ENCODE measurements at regions not wholly inside any gene's neighbourhood (a gene's known extent, or its start where the extent isn't known, plus 50 kb on each side); places are given as distances from the start of the nearest gene placed in this dataset.

DNA sequence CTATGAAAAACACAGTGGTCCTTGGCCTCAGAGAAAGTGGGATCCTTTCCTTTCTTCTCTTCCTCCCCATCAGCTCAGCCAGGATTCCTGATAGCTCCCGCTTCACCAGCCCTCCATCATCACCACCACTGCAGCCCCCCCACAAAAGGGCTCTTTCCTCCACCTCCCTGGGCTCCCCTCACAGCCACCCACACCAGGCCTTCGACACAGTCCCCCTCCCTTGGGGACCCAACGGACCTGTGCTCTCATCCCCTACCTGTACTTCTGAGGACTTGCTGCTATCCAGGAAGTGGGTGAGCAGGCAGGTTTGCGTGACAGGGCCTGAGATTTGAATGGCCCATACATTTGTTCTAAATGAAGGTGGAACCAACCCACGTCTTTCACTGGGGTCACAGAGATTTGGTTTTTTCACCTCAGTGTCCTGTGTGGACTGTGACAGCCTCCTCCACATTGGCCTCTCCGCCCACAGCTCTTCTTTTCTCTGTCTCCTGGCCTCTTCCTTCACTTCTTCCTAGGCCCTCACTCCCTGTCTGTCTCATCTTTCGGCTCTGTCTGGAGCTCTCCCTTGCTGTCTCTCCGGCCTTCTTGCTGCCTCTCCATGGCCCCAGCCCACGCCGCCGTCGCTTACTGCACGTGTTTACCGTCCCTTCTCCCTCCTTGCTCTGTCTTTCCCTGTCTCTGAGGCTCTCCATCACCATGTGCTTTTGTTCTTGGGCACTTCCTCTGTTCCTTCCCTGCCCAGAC lies 238.6 kb downstream of the FOXD2 start:
- no peak for DNase-seq (ENCODE audit: low read depth, low spot score)
- Histone ChIP-seq H3K9me3 (ENCODE audit: control insufficient read depth, insufficient read depth, low read length) (no peaks in the 10 kb centered on the region), H3K4me3 (ENCODE audit: low read depth, low read length) (no peak overlapping the region), H3K27ac (ENCODE audit: low read depth, low read length) (no peak overlapping the region), H3K27me3 (ENCODE audit: control insufficient read depth, insufficient read depth, low read length) (no peaks in the 10 kb centered on the region)
- ChIA-PET POLR2A (no interaction called here), CTCF (interaction anchor here (0.6 to 1.2 kb wide), 3 partner anchors 156 to 239 kb away, joined by 3 to 6 read pairs (median 4); partner anchors contain the start of gene FOXD2)
- TF ChIP-seq, protein P1, sequence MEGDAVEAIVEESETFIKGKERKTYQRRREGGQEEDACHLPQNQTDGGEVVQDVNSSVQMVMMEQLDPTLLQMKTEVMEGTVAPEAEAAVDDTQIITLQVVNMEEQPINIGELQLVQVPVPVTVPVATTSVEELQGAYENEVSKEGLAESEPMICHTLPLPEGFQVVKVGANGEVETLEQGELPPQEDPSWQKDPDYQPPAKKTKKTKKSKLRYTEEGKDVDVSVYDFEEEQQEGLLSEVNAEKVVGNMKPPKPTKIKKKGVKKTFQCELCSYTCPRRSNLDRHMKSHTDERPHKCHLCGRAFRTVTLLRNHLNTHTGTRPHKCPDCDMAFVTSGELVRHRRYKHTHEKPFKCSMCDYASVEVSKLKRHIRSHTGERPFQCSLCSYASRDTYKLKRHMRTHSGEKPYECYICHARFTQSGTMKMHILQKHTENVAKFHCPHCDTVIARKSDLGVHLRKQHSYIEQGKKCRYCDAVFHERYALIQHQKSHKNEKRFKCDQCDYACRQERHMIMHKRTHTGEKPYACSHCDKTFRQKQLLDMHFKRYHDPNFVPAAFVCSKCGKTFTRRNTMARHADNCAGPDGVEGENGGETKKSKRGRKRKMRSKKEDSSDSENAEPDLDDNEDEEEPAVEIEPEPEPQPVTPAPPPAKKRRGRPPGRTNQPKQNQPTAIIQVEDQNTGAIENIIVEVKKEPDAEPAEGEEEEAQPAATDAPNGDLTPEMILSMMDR (IDR thresholded peaks at IDR 0.05; ENCODE audit: low read depth, low read length), result no peak

DNA sequence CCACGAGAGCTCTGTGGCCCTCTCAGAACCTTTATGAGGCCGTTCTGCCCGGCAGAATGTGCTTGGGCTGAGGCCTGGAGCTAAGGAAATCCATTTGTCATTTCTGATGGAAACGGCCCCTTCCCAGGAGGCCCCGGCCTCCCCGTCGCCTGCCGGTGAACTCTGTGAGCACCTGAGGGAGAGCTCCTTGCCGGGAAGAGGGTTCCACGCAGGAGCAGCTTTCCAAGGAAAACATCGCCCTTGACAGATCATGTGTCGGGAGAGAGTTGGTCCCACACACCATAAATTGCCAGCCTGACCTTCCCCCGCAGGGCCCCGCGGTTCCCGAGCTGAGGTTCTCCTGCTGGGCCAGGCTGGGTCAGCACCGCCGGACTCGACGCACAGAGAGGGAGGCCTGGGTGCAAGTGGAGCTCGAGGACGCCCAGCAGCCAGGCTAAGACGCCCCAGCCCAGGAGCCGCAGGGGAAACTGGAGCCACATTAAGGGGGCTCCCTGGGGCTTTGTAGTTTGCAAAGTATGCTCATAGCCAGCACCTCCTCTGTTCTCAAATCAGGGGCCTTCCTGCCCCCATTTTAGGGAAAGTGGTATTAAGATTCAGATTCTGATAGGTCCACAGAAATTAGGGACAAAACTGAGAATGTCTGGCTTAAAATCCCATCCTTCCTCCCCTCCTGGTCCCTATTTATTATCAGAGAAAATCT lies 239.5 kb downstream of the FOXD2 start:
- Histone ChIP-seq H3K27me3 (ENCODE audit: control insufficient read depth, insufficient read depth, low read length) (no peaks in the 10 kb centered on the region), H3K9me3 (ENCODE audit: control insufficient read depth, insufficient read depth, low read length) (no peaks in the 10 kb centered on the region), H3K27ac (ENCODE audit: low read depth, low read length) (no peak overlapping the region), H3K4me3 (ENCODE audit: low read depth, low read length) (no peak overlapping the region)
- POLR2A ChIA-PET, result no interaction called here
- no peak for DNase-seq (ENCODE audit: low read depth, low spot score)
- TF ChIP-seq, protein P1 (IDR thresholded peaks at IDR 0.05; ENCODE audit: low read depth, low read length), result no peak
- CTCF ChIA-PET, result interaction anchor here (1.2 kb wide), 1 partner anchor 240 kb away, joined by 6 read pairs; the partner anchor contains the start of gene FOXD2

DNA sequence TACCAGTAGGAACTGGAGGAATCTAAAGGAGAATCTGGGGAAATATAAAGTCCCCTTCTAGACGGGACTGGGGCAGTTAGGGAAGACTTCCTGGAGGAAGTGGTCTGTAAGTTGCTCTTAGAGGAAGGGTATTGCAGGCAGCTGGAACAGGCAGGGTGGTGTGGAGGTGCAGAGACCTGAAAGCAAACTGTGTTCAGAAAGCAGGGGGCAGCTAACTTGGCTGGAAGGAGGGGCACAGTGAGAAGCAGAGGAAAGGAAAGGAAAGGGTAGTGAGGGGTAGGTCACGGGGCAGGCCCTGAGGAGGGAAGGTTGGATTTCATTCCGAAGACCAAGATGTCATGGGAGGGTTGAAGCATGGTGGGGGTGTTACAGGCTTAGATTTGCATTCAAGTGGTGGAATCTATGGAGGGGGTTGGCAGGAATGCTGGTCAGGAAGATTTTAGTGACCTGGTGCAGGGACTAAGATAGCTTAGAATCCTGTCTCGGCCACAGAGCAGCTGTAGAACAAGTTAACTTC lies 240.7 kb downstream of the FOXD2 start:
- CTCF ChIA-PET, result no interaction called here
- TF ChIP-seq, protein P1 (IDR thresholded peaks at IDR 0.05; ENCODE audit: low read depth, low read length), result no peak

DNA sequence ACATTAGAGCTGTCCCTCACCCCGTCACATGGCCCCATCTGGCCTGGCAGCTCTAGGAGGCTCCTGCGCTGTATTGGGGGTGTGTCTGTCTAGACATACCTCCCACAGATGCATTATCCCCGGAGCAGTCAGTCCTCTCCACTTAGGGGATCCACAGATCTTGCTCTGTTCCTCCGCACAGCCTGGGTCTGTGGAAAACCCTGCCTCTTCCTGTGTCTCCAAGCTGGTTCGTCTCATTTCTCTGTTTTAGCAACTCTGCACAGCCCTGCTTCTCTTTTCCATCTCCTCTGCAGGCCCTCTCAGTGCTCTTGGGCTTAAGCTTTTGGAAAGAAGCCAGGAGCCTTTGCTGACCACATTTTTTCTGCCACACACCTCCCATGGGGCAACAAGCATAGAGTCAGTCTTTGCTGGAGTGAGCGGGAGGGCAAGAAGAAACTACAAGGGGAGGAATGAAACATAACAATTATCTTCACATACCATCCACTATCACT lies 241.5 kb downstream of the FOXD2 start:
- POLR2A ChIA-PET, result no interaction called here
- CTCF ChIA-PET, result no interaction called here

More for the DNA sequence above, 240.7 kb downstream of the FOXD2 start:
- no peak for DNase-seq (ENCODE audit: low read depth, low spot score)
- no peaks in the 10 kb centered on the region for H3K27me3 ChIP-seq (ENCODE audit: control insufficient read depth, insufficient read depth, low read length)
- POLR2A ChIA-PET, result no interaction called here
- H3K27ac ChIP-seq (ENCODE audit: low read depth, low read length), result no peak overlapping the region
- H3K4me3 ChIP-seq (ENCODE audit: low read depth, low read length), result no peak overlapping the region
- no peaks in the 10 kb centered on the region for H3K9me3 ChIP-seq (ENCODE audit: control insufficient read depth, insufficient read depth, low read length)

More for the DNA sequence above, 241.5 kb downstream of the FOXD2 start:
- TF ChIP-seq, protein P1 (IDR thresholded peaks at IDR 0.05; ENCODE audit: low read depth, low read length), result no peak
- Histone ChIP-seq H3K4me3 (ENCODE audit: low read depth, low read length) (no peak overlapping the region), H3K27ac (ENCODE audit: low read depth, low read length) (no peak overlapping the region), H3K9me3 (ENCODE audit: control insufficient read depth, insufficient read depth, low read length) (no peaks in the 10 kb centered on the region), H3K27me3 (ENCODE audit: control insufficient read depth, insufficient read depth, low read length) (no peaks in the 10 kb centered on the region)
- no peak for DNase-seq (ENCODE audit: low read depth, low spot score)
